Lung (tissue), 11 donors: ENCODE measurements at regions not wholly inside any gene's neighbourhood (a gene's known extent, or its start where the extent isn't known, plus 50 kb on each side); places are given as distances from the start of the nearest gene placed in this dataset.

ENCODE experiments used
- ATAC-seq: fragments of 200-7000 bp; cut with Tn5 transposase; one replicate; pipeline ENCODE4 v1.9.1; 2020; ENCODE audit warnings: moderate number of reproducible peaks; ENCODE audit not compliant: insufficient read depth, low FRiP score
- DNase-seq, 3 donors: peaks; one replicate each; pipeline ENCODE4 v3.0.0-alpha.2; 2013 to 2017
- H3K27ac ChIP-seq, 2 donors: one replicate each; pipeline ENCODE4 v1.5.1; 2013; ENCODE audit warnings: mild to moderate bottlenecking in 2 of 2, moderate library complexity in 2 of 2, control low read depth in 1 of 2, inconsistent platforms in 1 of 2, low read depth in 1 of 2, low read length in 1 of 2
- H3K27me3 ChIP-seq, 3 donors: one replicate each; pipeline ENCODE4 v1.5.1; 2013; ENCODE audit warnings: low read length in 2 of 3; ENCODE audit not compliant: control insufficient read depth in 3 of 3, insufficient read depth in 3 of 3
- H3K36me3 ChIP-seq, 4 donors: one replicate each; pipeline ENCODE4 v1.5.1; 2013; ENCODE audit warnings: low read length in 4 of 4, mild to moderate bottlenecking in 1 of 4, moderate library complexity in 1 of 4; ENCODE audit not compliant: control insufficient read depth in 4 of 4, insufficient read depth in 4 of 4
- H3K4me1 ChIP-seq, 5 donors: one replicate each; pipeline ENCODE4 v1.5.1; 2013; ENCODE audit warnings: low read length in 5 of 5, mild to moderate bottlenecking in 2 of 5, moderate library complexity in 1 of 5; ENCODE audit not compliant: control insufficient read depth in 5 of 5, insufficient read depth in 5 of 5
- H3K4me3 ChIP-seq: one replicate; pipeline ENCODE4 v1.5.1; 2013; ENCODE audit warnings: mild to moderate bottlenecking, control low read depth, moderate library complexity
- H3K9ac ChIP-seq, 2 donors: one replicate each; pipeline ENCODE4 v1.5.1; 2013; ENCODE audit warnings: low read length in 2 of 2, control low read depth in 1 of 2; ENCODE audit not compliant: insufficient read depth in 1 of 2
- H3K9me3 ChIP-seq, 4 donors: one replicate each; pipeline ENCODE4 v1.5.1; 2013; ENCODE audit warnings: low read length in 3 of 4, mild to moderate bottlenecking in 1 of 4, moderate library complexity in 1 of 4; ENCODE audit not compliant: control insufficient read depth in 4 of 4, insufficient read depth in 3 of 4
- WGBS, 2 donors: extraction: QIAGEN DNeasy Blood & Tissue Kit; methylation state at CpG; one replicate each; pipeline ENCODE4 v1.1.7; 2013; 5-methylcytosine and 5-hydroxymethylcytosine counted together
- TF ChIP-seq, protein P1 (sequence below): IDR thresholded peaks from 2 replicates; pipeline ENCODE4 v1.5.1; 2012; ENCODE audit warnings: mild to moderate bottlenecking; ENCODE audit errors: control extremely low read depth, extremely low read depth
- donor health status: control.
- donor health status: control.
- donor health status: Bipolar disorder and iron deficiency.
- donor health status: healthy.
- donor health status: DM: yes; HTN: yes; CAD: no.

DNA sequence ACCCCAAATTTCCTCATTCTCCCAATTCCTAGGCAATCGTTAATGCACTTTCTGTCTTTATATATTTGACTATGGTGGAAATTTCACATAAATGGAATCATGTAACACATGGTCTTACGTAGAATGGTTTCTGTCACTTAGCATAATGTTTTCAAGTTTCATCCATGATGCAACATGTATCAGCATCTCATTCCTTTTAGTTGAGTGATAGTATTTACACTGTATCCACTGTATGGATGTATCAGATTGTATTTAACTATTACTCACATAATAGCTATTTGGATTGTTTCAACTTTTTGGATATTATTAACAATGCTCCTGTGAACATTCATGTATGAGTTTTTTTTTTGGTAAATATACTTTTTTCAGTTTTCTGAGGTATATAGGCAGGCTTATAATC is 982.3 kb upstream of the DDX18 start:
- Histone ChIP-seq H3K4me3 (no peak overlapping the region), H3K4me1 (no peaks in the 10 kb centered on the region), H3K36me3 (no peaks in the 10 kb centered on the region), H3K27me3 (no peaks in the 10 kb centered on the region), H3K27ac (no peak overlapping the region), H3K9ac (no peak overlapping the region), H3K9me3 (peaks cover 0 to 4% (median 0%) of the 10 kb centered on the region in 4 donors)
- 63 to 90% methylated on average over 2 of the region's 2 CpGs for WGBS, 2 donors
- DNase-seq: no peak
- ATAC-seq: no peak
- TF ChIP-seq, protein P1, sequence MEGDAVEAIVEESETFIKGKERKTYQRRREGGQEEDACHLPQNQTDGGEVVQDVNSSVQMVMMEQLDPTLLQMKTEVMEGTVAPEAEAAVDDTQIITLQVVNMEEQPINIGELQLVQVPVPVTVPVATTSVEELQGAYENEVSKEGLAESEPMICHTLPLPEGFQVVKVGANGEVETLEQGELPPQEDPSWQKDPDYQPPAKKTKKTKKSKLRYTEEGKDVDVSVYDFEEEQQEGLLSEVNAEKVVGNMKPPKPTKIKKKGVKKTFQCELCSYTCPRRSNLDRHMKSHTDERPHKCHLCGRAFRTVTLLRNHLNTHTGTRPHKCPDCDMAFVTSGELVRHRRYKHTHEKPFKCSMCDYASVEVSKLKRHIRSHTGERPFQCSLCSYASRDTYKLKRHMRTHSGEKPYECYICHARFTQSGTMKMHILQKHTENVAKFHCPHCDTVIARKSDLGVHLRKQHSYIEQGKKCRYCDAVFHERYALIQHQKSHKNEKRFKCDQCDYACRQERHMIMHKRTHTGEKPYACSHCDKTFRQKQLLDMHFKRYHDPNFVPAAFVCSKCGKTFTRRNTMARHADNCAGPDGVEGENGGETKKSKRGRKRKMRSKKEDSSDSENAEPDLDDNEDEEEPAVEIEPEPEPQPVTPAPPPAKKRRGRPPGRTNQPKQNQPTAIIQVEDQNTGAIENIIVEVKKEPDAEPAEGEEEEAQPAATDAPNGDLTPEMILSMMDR: no peak

DNA sequence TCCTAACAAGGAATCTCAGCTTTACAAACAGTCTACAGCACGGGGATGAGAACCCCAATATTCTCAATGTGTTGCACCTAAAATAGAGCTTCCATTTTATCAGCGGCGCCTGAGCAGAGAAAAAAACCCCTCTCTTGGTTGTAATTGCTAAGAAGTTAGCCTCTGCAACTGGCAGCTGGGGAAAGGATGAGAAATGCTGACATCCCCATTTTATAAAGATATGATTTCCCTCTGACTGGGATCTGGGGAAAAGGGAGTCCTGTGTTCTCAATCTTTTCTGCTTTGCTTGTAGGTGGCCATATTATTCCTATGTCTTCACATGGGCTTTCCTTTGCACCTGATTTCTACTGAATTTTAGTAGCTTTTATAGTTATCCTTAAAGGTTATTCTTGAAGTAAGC is 981.4 kb upstream of the DDX18 start:
- ATAC-seq: no peak
- H3K4me1 ChIP-seq: no peaks in the 10 kb centered on the region
- 85 to 89% methylated on average over 3 of the region's 3 CpGs for whole genome bisulfite sequencing, 2 donors

DNA sequence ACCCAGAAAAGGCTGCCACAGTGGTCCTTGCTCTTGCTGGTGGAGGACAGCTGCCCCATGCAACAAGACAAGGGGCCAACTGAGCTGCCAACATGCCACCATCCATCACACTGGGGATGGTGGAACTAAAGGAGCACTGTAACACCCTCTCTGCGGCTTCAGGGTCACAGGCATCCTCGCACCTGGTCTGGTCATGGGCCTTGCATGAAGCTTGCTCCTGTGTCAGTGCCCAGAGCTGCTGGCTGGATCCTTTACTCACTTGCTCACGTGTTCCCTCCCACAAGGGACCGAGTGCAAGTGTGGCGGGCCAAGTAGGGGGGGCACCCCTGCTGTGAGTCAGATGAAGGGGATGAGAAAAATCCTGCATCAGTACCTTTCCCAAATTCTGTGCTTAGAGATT is 972.3 kb upstream of the DDX18 start:
- TF ChIP-seq, protein P1: no peak
- DNase-seq: no peak
- no peaks in the 10 kb centered on the region for H3K36me3 ChIP-seq
- H3K27ac ChIP-seq: no peak overlapping the region
- 74 to 91% methylated on average over 5 of the region's 5 CpGs for WGBS, 2 donors
- no peaks in the 10 kb centered on the region for H3K4me1 ChIP-seq
- H3K9me3 ChIP-seq: peaks cover 0 to 3% (median 0%) of the 10 kb centered on the region in 4 donors
- H3K9ac ChIP-seq: no peak overlapping the region
- no peaks in the 10 kb centered on the region for H3K27me3 ChIP-seq
- ATAC-seq: no peak
- no peak overlapping the region for H3K4me3 ChIP-seq

More for the DNA sequence above, 981.4 kb upstream of the DDX18 start:
- TF ChIP-seq, protein P1: no peak
- Histone ChIP-seq H3K27me3 (no peaks in the 10 kb centered on the region), H3K36me3 (no peaks in the 10 kb centered on the region), H3K4me3 (no peak overlapping the region), H3K9me3 (peaks cover 0 to 4% (median 0%) of the 10 kb centered on the region in 4 donors), H3K27ac (no peak overlapping the region), H3K9ac (no peak overlapping the region)
- no peak for DNase-seq

DNA sequence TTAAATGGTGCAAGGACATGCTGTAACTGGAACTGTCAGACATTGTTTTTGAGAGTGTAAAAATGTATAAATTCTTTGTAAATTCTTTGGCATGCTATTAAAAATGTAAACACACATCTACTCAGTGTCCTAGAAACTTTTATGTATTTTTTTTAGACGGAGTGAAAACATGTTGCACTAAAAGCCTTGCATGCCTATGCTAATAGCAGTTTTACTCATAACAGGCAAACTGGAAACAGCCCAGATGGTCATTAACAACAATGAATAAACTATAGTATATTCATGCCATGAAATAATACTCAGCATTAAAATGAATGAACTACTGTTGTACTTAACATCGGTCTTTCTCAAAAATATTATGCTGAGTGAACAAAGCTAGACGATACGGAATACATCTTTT is 954.8 kb upstream of the DDX18 start:
- 81 to 85% methylated on average over 4 of the region's 4 CpGs for WGBS, 2 donors
- TF ChIP-seq, protein P1: no peak
- Histone ChIP-seq H3K27ac (no peak overlapping the region), H3K4me3 (no peak overlapping the region), H3K9me3 (peaks cover 0 to 14% (median 2%) of the 10 kb centered on the region in 4 donors), H3K9ac (no peak overlapping the region), H3K4me1 (no peaks in the 10 kb centered on the region), H3K27me3 (no peaks in the 10 kb centered on the region), H3K36me3 (no peaks in the 10 kb centered on the region)
- no peak for DNase-seq
- no peak for ATAC-seq
